ENCODE measurements at regions not wholly inside any gene's neighbourhood (a gene's known extent, or its start where the extent isn't known, plus 50 kb on each side); places are given as distances from the start of the nearest gene placed in this dataset.

DNA sequence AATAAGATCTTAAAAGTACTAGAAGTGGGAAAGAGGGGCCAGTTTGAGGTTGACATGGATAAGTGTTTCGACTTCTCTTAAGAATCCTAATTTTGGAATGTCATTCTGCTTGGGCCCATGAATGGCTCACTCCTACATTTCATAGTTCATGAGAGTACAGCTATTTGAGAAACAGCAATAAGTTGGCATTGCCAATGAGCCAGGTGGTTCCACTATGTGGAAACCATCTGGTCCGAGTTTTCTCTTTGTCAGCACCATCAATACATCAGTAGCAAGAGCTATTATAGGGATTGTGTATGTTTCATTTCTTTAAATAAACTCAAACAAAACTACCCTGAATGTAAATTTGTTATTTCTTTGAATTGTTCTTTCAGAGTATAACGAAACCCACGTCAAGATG, 78.1 kb upstream of the NEBL start:
- DNase-seq (ENCODE audit: low read depth), result no peak

DNA sequence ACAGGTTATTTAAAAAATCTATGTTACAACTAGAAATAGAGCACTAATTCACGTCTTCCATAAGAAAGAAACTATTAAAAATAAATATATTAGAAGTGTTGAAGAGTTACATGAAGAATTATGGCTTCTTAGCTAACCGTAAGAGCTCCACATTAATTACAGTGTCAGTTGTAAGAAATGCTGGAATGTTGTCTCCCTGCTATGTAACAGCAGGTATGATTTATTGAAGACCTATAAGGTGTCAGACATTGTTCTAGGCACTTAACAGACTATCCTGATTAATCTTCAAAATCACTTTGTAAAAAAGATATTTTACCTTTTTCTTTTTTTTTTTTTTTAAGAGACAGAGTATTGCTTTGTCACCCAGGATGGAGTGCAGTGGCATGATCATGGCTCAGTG, 75.8 kb upstream of the NEBL start:
- no peak for DNase-seq (ENCODE audit: low read depth)

DNA sequence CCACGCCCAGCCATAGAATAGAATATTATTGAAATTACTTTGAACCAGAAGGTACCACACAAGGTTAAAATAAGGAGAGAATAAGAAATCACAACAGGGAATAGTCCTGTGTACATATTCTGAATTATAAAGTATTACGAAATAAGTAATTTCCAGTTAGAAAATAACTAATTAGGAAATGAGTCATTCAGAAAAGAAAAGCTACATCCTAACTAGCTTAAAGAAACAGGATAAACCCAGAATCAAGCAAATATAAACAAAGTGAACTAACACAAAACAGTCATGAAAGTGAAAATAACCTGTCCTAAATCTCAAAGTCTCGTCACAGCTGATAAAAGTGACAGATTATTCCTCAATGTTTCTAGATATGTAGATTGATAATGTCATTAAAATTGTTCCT, 74.8 kb upstream of the NEBL start:
- DNase-seq (ENCODE audit: low read depth), result no peak

DNA sequence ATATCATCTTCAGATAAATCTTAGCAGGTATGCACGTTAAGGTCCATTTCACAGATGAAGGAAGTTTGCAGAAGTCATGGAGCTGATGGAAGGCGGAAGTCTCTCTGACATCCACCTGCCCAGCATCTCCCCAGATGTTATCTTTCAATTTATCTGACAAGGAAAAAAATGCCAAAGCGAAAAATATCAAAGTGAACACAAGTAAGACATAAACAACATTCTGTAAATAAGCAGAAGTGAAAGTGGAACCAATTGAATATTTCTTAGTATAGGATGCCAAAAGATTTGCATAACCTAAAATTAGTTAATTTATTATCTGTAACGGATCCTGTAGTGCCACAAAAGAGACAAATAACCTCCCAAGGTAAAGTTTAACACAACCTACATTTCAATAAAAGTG, 73.6 kb upstream of the NEBL start:
- no peak for DNase-seq (ENCODE audit: low read depth)

DNA sequence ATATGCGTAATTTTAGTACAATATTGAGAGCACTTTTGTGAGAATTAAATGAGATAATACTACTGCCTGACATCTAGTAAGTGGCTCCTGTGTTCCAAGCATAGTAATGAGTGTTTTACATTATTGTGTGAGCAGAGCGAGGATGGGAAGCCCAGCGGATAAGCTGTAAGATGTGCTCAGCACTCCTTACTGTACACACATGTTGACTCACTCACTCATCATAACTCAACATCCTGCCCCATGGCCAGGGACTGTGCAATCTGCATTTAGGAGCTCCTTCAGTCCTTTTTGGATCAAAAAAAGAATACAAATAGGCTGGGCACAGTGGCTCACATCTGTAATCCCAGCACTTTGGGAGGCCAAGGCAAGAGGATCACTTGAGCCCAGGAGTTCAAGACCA, 72.9 kb upstream of the NEBL start:
- no peak for DNase-seq (ENCODE audit: low read depth)

DNA sequence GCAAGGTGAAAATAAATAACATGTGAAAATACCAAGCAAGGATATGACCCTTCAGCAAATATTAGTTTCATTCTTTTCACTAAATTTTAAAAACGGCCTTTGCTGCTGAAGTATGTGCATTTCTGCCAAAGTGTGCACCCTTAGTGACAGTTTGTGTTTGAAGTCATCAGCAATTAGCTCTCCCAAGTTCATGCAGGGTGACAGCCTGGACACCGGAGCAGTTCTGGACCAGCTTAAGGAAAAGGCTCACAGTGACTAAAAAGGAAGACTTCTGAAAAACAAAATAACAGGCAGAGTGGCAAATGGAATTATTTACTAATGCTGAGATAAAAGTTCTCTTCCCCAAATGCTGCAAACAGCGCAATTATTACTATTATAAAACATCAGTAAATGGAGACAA, 69.3 kb upstream of the NEBL start:
- DNase-seq (ENCODE audit: low read depth), result no peak

DNA sequence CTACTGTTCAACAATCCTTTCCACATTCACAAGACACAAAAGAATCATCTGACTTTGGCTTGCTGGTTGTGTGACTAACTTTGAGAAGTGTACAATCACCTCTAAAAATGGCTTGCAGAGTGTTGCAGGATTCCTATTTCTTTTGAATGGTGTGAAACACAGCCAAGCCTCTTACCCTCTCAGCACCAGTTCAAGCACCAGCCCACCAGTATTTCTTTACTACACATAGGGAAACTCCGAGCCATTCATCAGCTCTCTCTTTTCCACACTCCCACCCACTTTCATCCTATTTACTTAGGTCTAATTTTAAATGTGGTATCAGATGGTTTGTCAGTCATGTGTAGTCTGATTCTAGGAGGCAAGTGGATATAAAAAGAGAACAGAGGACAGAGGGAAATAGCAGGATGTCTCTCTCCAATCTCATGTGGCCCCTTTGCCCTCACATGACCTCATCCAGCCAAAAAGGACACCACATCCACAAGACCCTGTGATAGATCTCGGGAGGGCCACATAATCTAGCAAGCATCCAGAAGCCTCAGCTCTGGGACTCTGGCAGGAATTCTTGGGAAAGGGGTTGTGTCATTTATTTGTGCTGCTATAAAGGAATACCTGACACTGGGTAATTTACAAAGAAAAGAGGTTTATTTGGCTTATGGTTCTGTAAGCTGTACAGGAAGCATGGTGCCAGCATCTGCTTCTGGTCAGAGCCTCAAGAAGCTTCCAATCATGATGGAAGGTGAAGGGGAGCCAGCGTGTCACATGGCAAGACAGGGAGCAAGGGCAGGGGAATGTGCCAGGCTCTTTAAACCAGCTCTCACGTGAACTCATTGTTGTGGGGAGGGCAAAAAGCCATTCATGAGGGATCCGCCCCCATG, 66.8 kb upstream of the NEBL start:
- DNase-seq (ENCODE audit: low read depth), result no peak

DNA sequence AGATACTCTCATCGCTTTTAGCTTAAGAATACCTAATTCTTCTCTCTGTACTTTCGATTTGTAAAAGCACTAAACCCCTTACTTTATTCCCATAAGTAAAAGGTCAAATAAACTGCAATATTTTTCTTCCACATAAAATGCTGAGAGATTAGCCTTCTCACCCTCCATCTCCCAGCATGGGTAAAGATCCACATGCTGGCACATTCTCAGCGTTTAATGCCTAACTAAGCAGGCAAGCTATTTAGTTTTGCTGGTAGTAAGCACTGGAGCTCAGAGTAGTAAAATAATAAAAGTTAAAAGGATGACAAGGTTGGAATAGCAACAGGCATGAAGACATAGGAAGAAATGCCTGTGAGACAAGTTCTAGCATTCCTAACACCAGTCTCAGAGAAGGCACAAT, 65.9 kb upstream of the NEBL start:
- DNase-seq (ENCODE audit: low read depth), result no peak

DNA sequence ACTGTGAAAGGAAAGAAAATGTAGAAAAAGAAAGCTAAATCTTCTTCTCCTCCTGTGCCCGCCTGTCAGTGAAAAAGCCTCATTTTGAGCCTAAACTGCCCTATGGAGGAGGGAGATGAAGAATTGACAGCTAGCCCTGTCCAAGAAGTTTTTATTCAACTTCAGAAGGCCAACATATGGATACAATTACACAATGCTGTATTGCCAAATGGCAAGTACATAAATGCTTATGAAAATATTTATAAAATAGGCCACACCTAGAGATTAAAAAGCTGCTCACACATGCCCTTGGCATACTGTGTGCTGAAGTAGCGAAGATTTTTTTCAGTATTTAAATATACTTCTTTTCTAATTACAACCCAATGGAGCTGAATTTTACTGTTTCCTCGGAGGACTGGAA, 65.1 kb upstream of the NEBL start:
- DNase-seq (ENCODE audit: low read depth), result no peak

DNA sequence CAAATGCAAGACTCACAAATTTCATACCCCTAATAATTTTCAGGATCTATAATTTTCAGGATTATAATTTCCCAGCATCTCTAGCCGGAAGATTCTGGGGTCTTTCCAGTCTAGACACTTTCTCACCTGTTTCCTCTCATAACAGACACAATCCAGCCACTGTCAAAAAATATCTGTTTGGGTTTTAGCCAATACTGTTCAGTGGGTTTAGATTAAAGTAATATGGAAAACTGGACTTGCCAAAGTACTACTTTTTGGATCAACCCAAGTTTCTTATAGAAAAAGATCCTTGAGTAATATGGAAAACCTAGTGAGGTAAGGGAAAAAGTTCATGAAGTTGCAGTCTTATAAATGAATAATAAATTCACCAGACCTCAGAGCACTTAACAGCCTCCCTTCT, 62.1 kb upstream of the NEBL start:
- no peak for DNase-seq (ENCODE audit: low read depth)

DNA sequence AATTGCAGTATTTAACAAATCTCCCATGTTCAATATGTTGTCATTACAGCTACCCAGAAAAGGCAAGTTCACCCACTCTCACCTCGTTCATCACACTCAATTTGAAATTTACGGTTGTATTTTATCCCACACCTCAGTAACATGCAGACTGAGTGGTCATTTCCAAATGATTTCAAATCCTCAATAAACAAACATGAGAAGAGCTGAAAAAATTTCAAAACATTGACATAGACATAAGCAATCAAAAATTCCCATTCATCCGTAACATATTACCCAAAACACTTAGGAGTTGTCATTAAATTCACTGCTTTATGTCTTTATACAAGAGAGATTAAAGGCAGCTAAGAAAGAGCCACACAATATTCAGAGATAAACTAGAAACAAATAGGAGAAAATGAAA, 61.7 kb upstream of the NEBL start:
- no peak for DNase-seq (ENCODE audit: low read depth)

DNA sequence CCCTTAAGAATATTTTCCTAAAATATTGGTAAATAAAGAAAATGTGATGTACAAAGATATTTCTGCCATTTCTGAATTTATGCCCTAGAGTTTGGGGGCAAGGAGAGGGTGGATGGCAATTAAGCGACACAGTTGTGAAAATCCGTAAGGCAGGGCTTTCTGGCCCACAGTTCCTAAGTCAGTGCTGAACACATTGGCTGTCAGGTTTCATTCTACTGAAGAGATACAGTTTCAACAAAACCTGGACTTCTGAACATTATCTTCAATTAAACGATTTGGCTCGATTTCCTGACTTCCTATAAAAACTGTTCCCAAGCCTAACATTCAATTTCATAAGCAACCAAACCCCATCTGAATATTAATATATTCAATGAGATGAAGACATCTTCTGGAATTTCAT, 61.1 kb upstream of the NEBL start:
- DNase-seq (ENCODE audit: low read depth), result no peak

DNA sequence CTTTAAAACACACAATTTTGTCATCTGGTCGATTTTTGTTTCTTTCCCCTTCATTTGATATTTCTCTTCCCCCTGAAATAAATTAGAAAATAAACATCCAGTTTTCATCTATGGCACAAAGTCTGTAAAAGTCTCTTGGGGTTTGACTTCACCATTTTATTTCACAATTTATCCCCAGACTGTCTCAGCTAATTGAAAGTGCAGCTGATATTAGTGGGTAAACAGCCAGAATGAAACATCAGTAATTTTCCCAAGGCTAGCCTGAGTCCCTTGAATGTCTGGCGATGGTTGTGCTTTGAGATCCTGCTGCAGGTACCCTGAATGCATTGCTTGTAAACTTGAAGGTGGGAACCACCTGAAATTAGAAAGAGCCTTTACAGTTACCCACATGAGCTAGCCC, 60.6 kb upstream of the NEBL start:
- DNase-seq (ENCODE audit: low read depth), result no peak

DNA sequence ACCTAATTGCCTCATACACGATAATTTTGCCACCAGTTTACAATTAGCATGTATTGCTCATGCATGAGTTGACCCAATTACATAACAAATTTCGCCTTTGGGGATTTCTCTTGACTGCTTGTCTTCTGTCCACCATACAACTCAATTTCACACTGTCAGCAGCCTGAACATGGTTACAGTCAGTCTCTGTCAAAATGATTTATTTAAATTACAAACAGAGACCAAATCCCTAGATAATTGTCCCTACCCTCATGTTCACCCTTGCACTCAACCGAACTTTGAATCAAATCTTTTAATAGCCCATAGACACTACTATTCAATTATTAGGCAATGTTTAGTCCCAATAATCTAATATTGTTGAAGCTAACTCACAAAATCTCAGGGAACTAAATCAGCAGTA, 59.7 kb upstream of the NEBL start:
- DNase-seq (ENCODE audit: low read depth), result no peak

DNA sequence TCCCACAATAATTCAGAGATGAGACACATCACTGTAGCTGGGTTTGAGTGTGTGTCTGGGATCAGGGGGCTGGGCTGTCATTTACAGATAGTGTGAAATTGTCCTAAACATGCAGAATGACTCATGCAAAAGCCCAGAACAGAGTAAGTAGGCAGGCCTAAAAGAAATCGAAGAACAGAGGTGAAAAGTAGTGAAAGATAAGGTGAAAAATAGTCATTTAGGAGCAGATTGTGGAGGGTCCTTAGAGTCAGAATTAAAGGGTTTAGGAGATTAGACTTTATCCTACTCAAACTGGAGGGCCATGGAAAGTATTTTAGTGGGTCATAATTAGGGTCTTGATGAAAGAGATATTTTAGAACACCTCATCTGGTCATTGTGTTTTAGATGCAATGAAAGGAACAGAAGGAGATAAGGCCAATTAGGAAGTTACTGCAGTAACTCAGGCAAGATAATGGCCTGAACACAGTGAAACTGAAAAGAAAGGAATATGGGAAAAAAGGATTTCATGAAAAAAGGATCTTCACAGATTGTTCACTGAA, 58.3 kb upstream of the NEBL start:
- DNase-seq (ENCODE audit: low read depth), result no peak

DNA sequence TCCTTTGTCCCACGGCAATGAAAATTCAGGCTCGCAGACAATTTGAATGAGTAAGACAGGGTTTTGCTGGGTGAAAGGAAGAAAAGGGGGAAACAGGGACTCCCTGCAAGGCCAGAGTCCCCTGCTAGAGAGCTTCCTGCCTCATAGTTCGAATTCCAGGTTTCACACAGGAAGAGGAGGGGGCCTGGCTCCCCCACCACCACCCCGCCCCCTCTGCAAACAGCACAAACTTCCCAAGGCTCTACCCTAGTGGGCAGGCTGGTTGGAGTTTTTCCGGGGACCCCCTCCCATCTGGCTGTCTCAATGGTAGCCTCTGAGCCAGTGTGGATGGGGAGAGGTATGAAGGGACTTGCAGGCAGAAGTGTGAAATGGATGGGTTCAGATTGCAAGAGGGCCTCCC, 57.4 kb upstream of the NEBL start:
- DNase-seq (ENCODE audit: low read depth), result no peak

DNA sequence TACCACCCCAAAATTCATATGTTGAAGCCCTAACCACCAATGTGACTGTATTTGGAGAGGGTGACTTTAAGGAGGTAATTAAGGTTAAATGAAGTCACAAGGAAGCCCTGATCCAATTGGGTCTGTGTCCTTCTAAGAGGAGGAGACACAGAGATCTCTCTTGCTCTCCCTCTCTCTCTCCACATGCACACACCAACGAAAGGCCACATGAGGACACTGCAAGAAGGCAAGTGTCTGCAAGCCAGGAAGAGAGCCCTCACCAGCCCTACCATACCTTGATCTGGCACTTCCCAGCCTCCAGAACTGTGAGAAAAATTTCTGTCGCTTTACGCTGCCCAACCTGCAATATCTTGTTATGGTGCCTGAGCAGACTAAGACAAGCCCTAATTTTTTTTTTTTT, 56.0 kb upstream of the NEBL start:
- no peak for DNase-seq (ENCODE audit: low read depth)

DNA sequence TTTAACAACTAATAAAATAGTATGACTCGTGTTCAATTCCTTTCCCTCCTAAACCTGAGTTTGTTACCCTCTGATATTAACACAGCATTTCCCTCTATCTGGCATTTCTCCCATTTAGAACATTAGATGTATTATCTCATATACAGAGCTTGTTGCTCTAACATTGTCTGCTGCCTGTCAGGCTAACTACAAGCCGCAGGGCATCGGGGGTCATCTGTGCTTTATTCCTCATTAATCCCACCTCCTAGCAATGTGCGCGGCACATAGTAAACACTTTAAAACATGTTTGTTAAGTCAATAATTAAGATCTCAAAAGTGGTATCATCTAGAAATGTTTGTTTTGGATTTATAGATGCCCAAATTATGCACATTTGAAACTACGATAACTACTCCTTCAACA, 52.9 kb upstream of the NEBL start:
- DNase-seq (ENCODE audit: low read depth), result no peak

DNA sequence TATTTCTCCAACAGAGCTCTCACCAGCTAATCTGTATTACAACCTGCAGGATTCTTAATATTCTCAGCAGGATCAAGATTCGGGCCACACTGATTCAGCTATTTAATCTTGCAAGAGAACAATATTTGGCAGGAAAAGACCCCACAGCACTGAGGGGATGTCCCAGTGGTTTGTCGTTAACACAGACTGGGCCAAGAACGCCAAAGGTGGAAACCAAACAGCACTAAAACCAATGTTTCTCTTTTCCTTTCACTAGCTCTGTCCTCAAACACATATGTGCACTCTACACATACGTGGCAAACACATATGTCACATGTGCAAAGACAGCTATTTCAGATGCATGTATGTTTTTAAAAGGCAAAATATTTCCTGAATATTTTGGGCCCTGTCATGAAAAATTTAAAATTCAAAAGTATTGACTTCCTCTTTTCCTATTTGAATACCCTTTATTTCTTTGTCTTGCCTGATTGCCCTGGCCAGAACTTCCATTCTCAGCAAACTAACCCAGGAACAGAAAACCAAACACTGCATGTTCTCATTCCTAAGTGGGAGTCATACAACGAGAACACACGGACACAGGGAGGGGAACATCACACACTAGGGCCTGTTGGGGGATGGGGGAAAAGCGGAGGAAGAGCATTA, 51.7 kb upstream of the NEBL start:
- DNase-seq (ENCODE audit: low read depth), result no peak

Measured in stimulated activated CD8-positive, alpha-beta memory T cell treated with anti-CD3 and anti-CD28 coated beads, Interleukin-15, amount 100 ng/mL, for 24 hours (primary cell).